Endothelial cell of umbilical vein (primary cell): ENCODE measurements at regions not wholly inside any gene's neighbourhood (a gene's known extent, or its start where the extent isn't known, plus 50 kb on each side); places are given as distances from the start of the nearest gene placed in this dataset.

Experiments used
- BruUV-seq: library from RNA; stranded (reverse); fragments of 400-500 nt; replicated peaks from 2 replicates; lab custom pipeline; 2021; lab: Mats Ljungman, UMichigan
- CTCF ChIA-PET: fragments of 300-600, 350-600 bp; sonication (Branson Sonifier 250); formaldehyde crosslinking; loops from one replicate; lab custom pipeline; 2021; ENCODE audit warnings: antibody characterized with exemption, inconsistent platforms; lab: Charles Lee
- POLR2A ChIA-PET: fragments of 300-600, 350-600 bp; sonication (Branson Sonifier 250); formaldehyde crosslinking; loops from one replicate; lab custom pipeline; 2021; ENCODE audit warnings: antibody characterized with exemption, inconsistent platforms; lab: Charles Lee
- DNase-seq: peaks from one replicate; pipeline ENCODE4 v3.0.0-alpha.2; 2011; ENCODE audit warnings: low read depth, low spot score
- FAIRE-seq: peaks from 2 replicates; lab custom pipeline; 2011; peaks lifted over from hg19 to GRCh38; lab: Jason Lieb, UNC
- H2AFZ ChIP-seq: 2 replicates; pipeline ENCODE4 v1.6.0; 2012; ENCODE audit warnings: low read depth, low read length, control low read depth, inconsistent platforms
- H3K27ac ChIP-seq: 2 replicates; pipeline ENCODE4 v1.5.1; 2011; ENCODE audit warnings: low read depth, mild to moderate bottlenecking, control low read depth, low read length, moderate library complexity; ENCODE audit not compliant: insufficient read depth
- H3K27me3 ChIP-seq, 2 experiments: 2 replicates each; pipeline versions ENCODE4 v1.6.0 to v1.6.1; 2011; ENCODE audit warnings: low read length in 2 of 2, mixed read lengths in 1 of 2; ENCODE audit not compliant: control insufficient read depth in 2 of 2, insufficient read depth in 2 of 2
- H3K36me3 ChIP-seq, 2 experiments: 2 replicates in 1 of 2; 3 replicates in 1 of 2; pipeline ENCODE4 v1.5.1; 2011; ENCODE audit warnings: low read length in 2 of 2, mild to moderate bottlenecking in 1 of 2, moderate library complexity in 1 of 2; ENCODE audit not compliant: control insufficient read depth in 2 of 2, insufficient read depth in 2 of 2; ENCODE audit errors: extremely low read depth in 1 of 2
- H3K4me1 ChIP-seq: 3 replicates; pipeline ENCODE4 v1.5.1; 2011; ENCODE audit warnings: mild to moderate bottlenecking, low read length; ENCODE audit not compliant: control insufficient read depth, insufficient read depth; ENCODE audit errors: extremely low read depth
- H3K4me2 ChIP-seq: 2 replicates; pipeline ENCODE4 v1.6.1; 2011; ENCODE audit warnings: low read length, control low read depth, mixed read lengths; ENCODE audit not compliant: insufficient read depth
- H3K4me3 ChIP-seq, 3 experiments: fragments of 200-600 bp in 1 of 3; sonication (generic), shearing (Covaris generic) in 1 of 3; replicated peaks in 1 of 3; 2 replicates each; pipeline ENCODE4 v1.5.1; 2011 to 2016; ENCODE audit warnings: control low read depth in 3 of 3, low read length in 3 of 3, mild to moderate bottlenecking in 2 of 3, inconsistent platforms in 1 of 3, low read depth in 1 of 3, moderate library complexity in 1 of 3; ENCODE audit not compliant: insufficient read depth in 1 of 3
- H3K79me2 ChIP-seq: 2 replicates; pipeline ENCODE4 v1.6.0; 2012; ENCODE audit warnings: low read length, inconsistent platforms; ENCODE audit not compliant: control insufficient read depth, insufficient read depth
- H3K9ac ChIP-seq: replicated peaks from 2 replicates; pipeline ENCODE3; 2011; ENCODE audit warnings: low read length, control low read depth; ENCODE audit not compliant: insufficient read depth; ENCODE audit errors: extremely low read depth
- H3K9me1 ChIP-seq: replicated peaks from 3 replicates; pipeline ENCODE4 v1.6.0; 2011; ENCODE audit warnings: mild to moderate bottlenecking, low read length; ENCODE audit not compliant: control insufficient read depth, insufficient read depth; ENCODE audit errors: extremely low read depth
- H3K9me3 ChIP-seq: replicated peaks from 2 replicates; pipeline ENCODE4 v1.5.1; 2012; ENCODE audit warnings: low read length, inconsistent platforms; ENCODE audit not compliant: control insufficient read depth, insufficient read depth
- H4K20me1 ChIP-seq: replicated peaks from 2 replicates; pipeline ENCODE3; 2011; ENCODE audit warnings: mild to moderate bottlenecking, low read length; ENCODE audit not compliant: control insufficient read depth, insufficient read depth; ENCODE audit errors: extremely low read depth
- CTCF ChIP-seq, 2 donors: IDR thresholded peaks; 1 replicate in 1 of 2; 2 replicates in 1 of 2; pipeline ENCODE4 v1.5.1; 2011; ENCODE audit warnings: low read length in 2 of 2, mild to moderate bottlenecking in 2 of 2, moderate library complexity in 2 of 2, control low read depth in 1 of 2, inconsistent platforms in 1 of 2, low read depth in 1 of 2; ENCODE audit not compliant: insufficient read depth in 1 of 2; ENCODE audit errors: extremely low read depth in 1 of 2
- EZH2 ChIP-seq: IDR thresholded peaks from 2 replicates; pipeline ENCODE4 v1.6.1; 2012; ENCODE audit warnings: borderline replicate concordance, low read depth, mild to moderate bottlenecking, moderate library complexity, low read length, inconsistent platforms; ENCODE audit not compliant: severe bottlenecking
- FOS ChIP-seq: IDR thresholded peaks from 2 replicates; pipeline ENCODE4 v1.6.1; 2011; ENCODE audit warnings: mild to moderate bottlenecking, low read length, moderate library complexity, borderline replicate concordance; ENCODE audit not compliant: insufficient read depth
- GATA2 ChIP-seq: IDR thresholded peaks from 2 replicates; pipeline ENCODE4 v1.7.0; 2011; ENCODE audit warnings: low read depth, mild to moderate bottlenecking, moderate library complexity, mixed read lengths, low read length; ENCODE audit not compliant: insufficient read length, insufficient read depth
- JUN ChIP-seq: IDR thresholded peaks from 2 replicates; pipeline ENCODE4 v1.6.1; 2011; ENCODE audit warnings: borderline replicate concordance, low read depth; ENCODE audit not compliant: insufficient read length, insufficient read depth
- MAX ChIP-seq: IDR thresholded peaks from 2 replicates; pipeline ENCODE4 v1.6.1; 2011; ENCODE audit not compliant: insufficient read depth, insufficient read length
- MYC ChIP-seq: IDR thresholded peaks from one replicate; pipeline ENCODE4 v1.6.1; 2011; ENCODE audit warnings: mild to moderate bottlenecking, low read depth, low read length
- POLR2A ChIP-seq: IDR thresholded peaks from 2 replicates; pipeline ENCODE4 v1.6.1; 2012; ENCODE audit warnings: low read depth, mild to moderate bottlenecking, control low read depth, low read length
- POLR2AphosphoS5 ChIP-seq: IDR thresholded peaks from 2 replicates; pipeline ENCODE4 v1.6.1; 2012; ENCODE audit warnings: low read depth, mild to moderate bottlenecking, control low read depth, low read length, moderate library complexity; ENCODE audit not compliant: insufficient read depth
- dilution Hi-C: fragments of 300-500 bp; cut with MboI; formaldehyde crosslinking; loops from one replicate; pipeline ENCODE4 v1.15.0; 2019; ENCODE audit warnings: low sequenced_read_pairs; ENCODE audit not compliant: extremely low pct_ligation_motif_present
- intact Hi-C: fragments of 100-400 bp; cut with micrococcal nuclease; formaldehyde crosslinking; loops from one replicate; pipeline ENCODE4 v1.10.0; 2022

- H3K36me3 ChIP-seq = no peaks in the 10 kb centered on the region
- dilution Hi-C loops = no loop called here
- no peak overlapping the region for H2AFZ ChIP-seq
- no peaks in the 10 kb centered on the region for H3K9me1 ChIP-seq
- no peaks in the 10 kb centered on the region for H3K9me3 ChIP-seq
- H3K4me2 ChIP-seq = no peak overlapping the region
- no peaks in the 10 kb centered on the region for H3K79me2 ChIP-seq
- H3K9ac ChIP-seq = no peak overlapping the region
- POLR2A ChIA-PET = no interaction called here
- DNase-seq = no peak
- CTCF ChIA-PET = no interaction called here
- peaks cover 2% of the 10 kb centered on the region for H3K4me1 ChIP-seq
- no peak for FAIRE-seq
- no peak overlapping the region for H3K4me3 ChIP-seq
- TF ChIP-seq GATA2 (no peak), FOS (no peak), EZH2 (no peak), MAX (no peak), MYC (no peak), POLR2A (no peak), JUN (no peak), CTCF (IDR thresholded peaks at IDR 0.05; ENCODE audit: extremely low read depth in 1 of 2, insufficient read depth in 1 of 2, low read depth in 1 of 2, low read length in 2 of 2) (no peak), POLR2AphosphoS5 (no peak)
- no peaks in the 10 kb centered on the region for H4K20me1 ChIP-seq
- no peak overlapping the region for H3K27ac ChIP-seq
- H3K27me3 ChIP-seq = peaks cover 0 to 2% of the 10 kb centered on the region in 2 experiments
- BruUV-seq = no TSS peak
- intact Hi-C loops = no loop called here
These were observed 501.7 kb upstream of the TCF4 start for GRCh38 chr18:56089612-56090258.
